Neural progenitor cell (in vitro differentiated cells): ENCODE measurements at regions not wholly inside any gene's neighbourhood (a gene's known extent, or its start where the extent isn't known, plus 50 kb on each side); places are given as distances from the start of the nearest gene placed in this dataset.

ENCODE experiments used
- DNase-seq: peaks from one replicate; pipeline ENCODE4 v3.0.0-alpha.2; 2016; ENCODE audit warnings: low spot score
- H2AFZ ChIP-seq: fragments of 200-600 bp; sonication (generic); replicated peaks from 2 replicates; pipeline ENCODE4 v1.6.1; 2016; ENCODE audit warnings: antibody characterized with exemption
- H3F3A ChIP-seq: fragments of 200-600 bp; sonication (generic); 2 replicates; pipeline ENCODE4 v1.6.1; 2016; ENCODE audit warnings: antibody characterized with exemption, low read depth
- H3K27ac ChIP-seq: fragments of 200-600 bp; sonication (generic); 2 replicates; pipeline ENCODE4 v1.5.1; 2016; ENCODE audit warnings: mild to moderate bottlenecking
- H3K27me3 ChIP-seq: fragments of 200-600 bp; sonication (generic); 2 replicates; pipeline ENCODE4 v1.6.1; 2016; ENCODE audit warnings: mild to moderate bottlenecking, moderate library complexity
- H3K36me3 ChIP-seq: fragments of 200-600 bp; sonication (generic); 2 replicates; pipeline ENCODE4 v1.5.1; 2016
- H3K4me1 ChIP-seq: fragments of 200-600 bp; sonication (generic); 2 replicates; pipeline ENCODE4 v1.6.1; 2016; ENCODE audit warnings: mixed run types
- H3K4me2 ChIP-seq: fragments of 200-600 bp; sonication (generic); 2 replicates; pipeline ENCODE4 v1.6.1; 2016
- H3K4me3 ChIP-seq: fragments of 200-600 bp; sonication (generic); 2 replicates; pipeline ENCODE4 v1.5.1; 2016
- H3K79me2 ChIP-seq: fragments of 200-600 bp; sonication (generic); 2 replicates; pipeline ENCODE4 v1.6.1; 2016; ENCODE audit warnings: low read depth
- H3K9ac ChIP-seq: fragments of 200-600 bp; sonication (generic); 2 replicates; pipeline ENCODE4 v1.6.1; 2016
- H3K9me3 ChIP-seq: fragments of 200-600 bp; sonication (generic); 2 replicates; pipeline ENCODE4 v1.5.1; 2016; ENCODE audit warnings: low read depth
- H4K20me1 ChIP-seq: fragments of 200-600 bp; sonication (generic); 2 replicates; pipeline ENCODE4 v1.6.1; 2016; ENCODE audit warnings: low read depth
- H3K27ac Mint-ChIP-seq: 3 replicates; pipeline ENCODE4 v1.8.0; 2021; ENCODE audit warnings: mixed read lengths
- H3K27me3 Mint-ChIP-seq: 2 replicates; pipeline ENCODE4 v1.8.0; 2022; ENCODE audit warnings: low read depth, mild to moderate bottlenecking, inconsistent platforms, moderate library complexity, mixed read lengths; ENCODE audit not compliant: insufficient read depth
- H3K36me3 Mint-ChIP-seq: 3 replicates; pipeline ENCODE4 v1.8.0; 2021; ENCODE audit warnings: mixed read lengths
- H3K4me1 Mint-ChIP-seq: 3 replicates; pipeline ENCODE4 v1.8.0; 2021; ENCODE audit warnings: mixed read lengths
- H3K4me3 Mint-ChIP-seq: 3 replicates; pipeline ENCODE4 v1.8.0; 2021; ENCODE audit warnings: mild to moderate bottlenecking, moderate library complexity, mixed read lengths
- H3K9me3 Mint-ChIP-seq: 3 replicates; pipeline ENCODE4 v1.8.0; 2020; ENCODE audit warnings: mixed read lengths
- CTCF ChIP-seq: fragments of 200-600 bp; sonication (generic); IDR thresholded peaks from 2 replicates; pipeline ENCODE4 v1.5.1; 2017; ENCODE audit warnings: antibody characterized with exemption, mild to moderate bottlenecking
- EZH2 ChIP-seq: fragments of 200-600 bp; sonication (generic); IDR thresholded peaks from 2 replicates; pipeline ENCODE4 v1.6.1; 2017; ENCODE audit warnings: antibody characterized with exemption, mild to moderate bottlenecking, moderate library complexity
- EZH2phosphoT487 ChIP-seq: fragments of 200-600 bp; sonication (generic); IDR thresholded peaks from 2 replicates; pipeline ENCODE4 v1.6.1; 2017; ENCODE audit warnings: antibody characterized with exemption

GRCh38 chr6:123715006-123715863 lies 78.5 kb upstream of the TRDN start:
- Mint-ChIP-seq H3K36me3 (peaks cover 1% of the 10 kb centered on the region), H3K27me3 (no peaks in the 10 kb centered on the region), H3K4me3 (no peak overlapping the region), H3K27ac (no peak overlapping the region), H3K9me3 (no peaks in the 10 kb centered on the region), H3K4me1 (no peaks in the 10 kb centered on the region)
- Histone ChIP-seq H3K36me3 (no peaks in the 10 kb centered on the region), H3K4me1 (no peaks in the 10 kb centered on the region), H4K20me1 (no peaks in the 10 kb centered on the region), H3F3A (no peaks in the 10 kb centered on the region), H3K79me2 (no peaks in the 10 kb centered on the region), H3K27me3 (no peaks in the 10 kb centered on the region), H2AFZ (peak overlapping the region; percentile 38), H3K9ac (no peak overlapping the region), H3K27ac (no peak overlapping the region), H3K9me3 (no peaks in the 10 kb centered on the region), H3K4me2 (no peak overlapping the region), H3K4me3 (no peak overlapping the region)
- TF ChIP-seq CTCF (peak; percentile 88), EZH2 (no peak)
- DNase-seq, result peak; percentile 56

DNA sequence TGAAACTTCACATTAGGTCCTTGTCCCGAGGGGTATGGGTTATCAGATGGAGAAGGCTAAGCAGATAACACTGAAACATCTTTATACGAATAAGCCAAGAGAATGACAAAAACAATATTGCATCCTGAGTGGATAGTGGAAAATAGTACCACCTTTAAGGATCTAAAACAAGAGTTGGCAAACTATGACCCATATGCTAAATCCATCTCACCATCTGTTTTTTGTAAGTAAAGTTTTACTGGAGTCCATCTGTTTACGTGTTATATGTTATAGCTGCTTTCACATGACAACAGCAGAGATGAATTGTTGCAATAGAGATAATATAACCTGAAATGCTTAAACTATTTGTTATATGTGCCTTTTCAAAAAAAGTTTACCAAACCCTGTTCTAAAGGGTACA lies 76.1 kb upstream of the TRDN start:
- no peaks in the 10 kb centered on the region for H3K4me1 ChIP-seq
- H3K9ac ChIP-seq, result no peak overlapping the region
- no peaks in the 10 kb centered on the region for H3K9me3 Mint-ChIP-seq
- H3K27ac ChIP-seq, result no peak overlapping the region
- H3K36me3 ChIP-seq, result no peaks in the 10 kb centered on the region
- no peaks in the 10 kb centered on the region for H3K36me3 Mint-ChIP-seq
- H4K20me1 ChIP-seq, result no peaks in the 10 kb centered on the region
- no peaks in the 10 kb centered on the region for H3K27me3 ChIP-seq
- no peak overlapping the region for H3K4me3 Mint-ChIP-seq
- no peaks in the 10 kb centered on the region for H3K79me2 ChIP-seq
- no peaks in the 10 kb centered on the region for H3K9me3 ChIP-seq
- no peaks in the 10 kb centered on the region for H3F3A ChIP-seq
- H3K27me3 Mint-ChIP-seq, result no peaks in the 10 kb centered on the region
- no peak overlapping the region for H3K4me3 ChIP-seq
- no peak for DNase-seq
- TF ChIP-seq CTCF (no peak), EZH2phosphoT487 (no peak), EZH2 (no peak)
- H2AFZ ChIP-seq, result no peak overlapping the region
- no peak overlapping the region for H3K27ac Mint-ChIP-seq
- no peak overlapping the region for H3K4me2 ChIP-seq
- H3K4me1 Mint-ChIP-seq, result no peaks in the 10 kb centered on the region

- no peaks in the 10 kb centered on the region for H3K9me3 ChIP-seq
- no peaks in the 10 kb centered on the region for H3K79me2 ChIP-seq
- H3K4me2 ChIP-seq, result no peak overlapping the region
- no peak overlapping the region for H3K4me3 ChIP-seq
- H4K20me1 ChIP-seq, result no peaks in the 10 kb centered on the region
- no peak overlapping the region for H3K27ac Mint-ChIP-seq
- no peak for DNase-seq
- H3K4me1 ChIP-seq, result no peaks in the 10 kb centered on the region
- TF ChIP-seq EZH2phosphoT487 (no peak), CTCF (no peak), EZH2 (no peak)
- no peak overlapping the region for H3K27ac ChIP-seq
- H3K27me3 Mint-ChIP-seq, result peaks cover 5% of the 10 kb centered on the region
- H3F3A ChIP-seq, result no peaks in the 10 kb centered on the region
- no peaks in the 10 kb centered on the region for H3K36me3 ChIP-seq
- H3K9ac ChIP-seq, result no peak overlapping the region
- H2AFZ ChIP-seq, result no peak overlapping the region
- H3K9me3 Mint-ChIP-seq, result no peaks in the 10 kb centered on the region
- H3K4me3 Mint-ChIP-seq, result no peak overlapping the region
- H3K36me3 Mint-ChIP-seq, result no peaks in the 10 kb centered on the region
- no peaks in the 10 kb centered on the region for H3K27me3 ChIP-seq
- H3K4me1 Mint-ChIP-seq, result no peaks in the 10 kb centered on the region
These were observed 66.2 kb upstream of the TRDN start for GRCh38 chr6:123702943-123703342.
